Trophoblast cell (in vitro differentiated cells and primary cell): ENCODE measurements at regions not wholly inside any gene's neighbourhood (a gene's known extent, or its start where the extent isn't known, plus 50 kb on each side); places are given as distances from the start of the nearest gene placed in this dataset.

Experiments
- DNase-seq, 2 donors: peaks; one replicate each; pipeline ENCODE4 v3.0.0-alpha.2; 2016
- H2AFZ ChIP-seq: 2 replicates; pipeline ENCODE4 v1.6.1; 2013; ENCODE audit warnings: low read length, moderate library complexity, mild to moderate bottlenecking; ENCODE audit not compliant: insufficient read depth, poor library complexity
- H2AK5ac ChIP-seq: 2 replicates; pipeline ENCODE4 v1.6.1; 2013; ENCODE audit warnings: mild to moderate bottlenecking, low read length
- H2BK120ac ChIP-seq: 2 replicates; pipeline ENCODE4 v1.6.1; 2013; ENCODE audit warnings: low read length, mild to moderate bottlenecking, moderate library complexity; ENCODE audit not compliant: insufficient read depth, poor library complexity
- H2BK12ac ChIP-seq: 2 replicates; pipeline ENCODE4 v1.6.1; 2013; ENCODE audit warnings: mild to moderate bottlenecking, low read length, moderate library complexity
- H2BK5ac ChIP-seq: 2 replicates; pipeline ENCODE4 v1.6.1; 2013; ENCODE audit warnings: low read length, low read depth, moderate library complexity, mild to moderate bottlenecking; ENCODE audit not compliant: poor library complexity
- H3K14ac ChIP-seq: 2 replicates; pipeline ENCODE4 v1.6.1; 2013; ENCODE audit warnings: mild to moderate bottlenecking, low read length
- H3K18ac ChIP-seq: 2 replicates; pipeline ENCODE4 v1.6.1; 2013; ENCODE audit warnings: mild to moderate bottlenecking, low read length
- H3K23ac ChIP-seq: 2 replicates; pipeline ENCODE4 v1.6.1; 2013; ENCODE audit warnings: low read length
- H3K27ac ChIP-seq: 2 replicates; pipeline ENCODE4 v1.5.1; 2013; ENCODE audit warnings: low read depth, mild to moderate bottlenecking, inconsistent platforms, low read length, moderate library complexity
- H3K27me3 ChIP-seq: 2 replicates; pipeline ENCODE4 v1.6.1; 2013; ENCODE audit warnings: inconsistent platforms, mild to moderate bottlenecking, low read length, moderate library complexity; ENCODE audit not compliant: insufficient read depth
- H3K36me3 ChIP-seq, 2 experiments: 1 replicate in 1 of 2; 2 replicates in 1 of 2; pipeline ENCODE4 v1.6.1; 2013; ENCODE audit warnings: low read length in 2 of 2, mild to moderate bottlenecking in 2 of 2, moderate library complexity in 1 of 2; ENCODE audit not compliant: insufficient read depth in 2 of 2, control insufficient read depth in 1 of 2
- H3K4ac ChIP-seq: 2 replicates; pipeline ENCODE4 v1.6.1; 2013; ENCODE audit warnings: low read depth, mild to moderate bottlenecking, low read length, moderate library complexity
- H3K4me1 ChIP-seq, 2 experiments: 1 replicate in 1 of 2; 2 replicates in 1 of 2; pipeline ENCODE4 v1.6.1; 2013; ENCODE audit warnings: low read length in 2 of 2, mild to moderate bottlenecking in 2 of 2, moderate library complexity in 1 of 2; ENCODE audit not compliant: insufficient read depth in 2 of 2, control insufficient read depth in 1 of 2
- H3K4me2 ChIP-seq: 2 replicates; pipeline ENCODE4 v1.6.1; 2013; ENCODE audit warnings: inconsistent platforms, mild to moderate bottlenecking, low read length, moderate library complexity
- H3K4me3 ChIP-seq: 2 replicates; pipeline ENCODE4 v1.5.1; 2013; ENCODE audit warnings: mild to moderate bottlenecking, low read depth, low read length, inconsistent platforms
- H3K79me1 ChIP-seq: one replicate; pipeline ENCODE4 v1.6.1; 2013; ENCODE audit warnings: low read length
- H3K79me2 ChIP-seq: 2 replicates; pipeline ENCODE4 v1.6.1; 2013; ENCODE audit warnings: low read length, mild to moderate bottlenecking; ENCODE audit not compliant: control insufficient read depth, insufficient read depth, poor library complexity
- H3K9ac ChIP-seq: 2 replicates; pipeline ENCODE4 v1.6.1; 2013; ENCODE audit warnings: mild to moderate bottlenecking, low read length
- H3K9me3 ChIP-seq: 2 replicates; pipeline ENCODE4 v1.6.1; 2013; ENCODE audit warnings: low read depth, mild to moderate bottlenecking, control low read depth, inconsistent platforms, low read length; ENCODE audit not compliant: insufficient read depth
- H4K12ac ChIP-seq: 2 replicates; pipeline ENCODE4 v1.6.1; 2013; ENCODE audit warnings: low read depth, mild to moderate bottlenecking, low read length, moderate library complexity
- H4K8ac ChIP-seq: 2 replicates; pipeline ENCODE4 v1.6.1; 2013; ENCODE audit warnings: low read depth, mild to moderate bottlenecking, low read length, moderate library complexity
- H4K91ac ChIP-seq: one replicate; pipeline ENCODE4 v1.6.1; 2013; ENCODE audit warnings: low read depth, mild to moderate bottlenecking, low read length, moderate library complexity
- WGBS: extraction: QIAGEN DNeasy Blood & Tissue Kit; methylation state at CpG from one replicate; pipeline ENCODE4 v1.1.7; 2013; ENCODE audit warnings: missing lambda C conversion rate; ENCODE audit not compliant: insufficient read length, insufficient coverage; ENCODE audit errors: extremely low coverage; 5-methylcytosine and 5-hydroxymethylcytosine counted together

DNA sequence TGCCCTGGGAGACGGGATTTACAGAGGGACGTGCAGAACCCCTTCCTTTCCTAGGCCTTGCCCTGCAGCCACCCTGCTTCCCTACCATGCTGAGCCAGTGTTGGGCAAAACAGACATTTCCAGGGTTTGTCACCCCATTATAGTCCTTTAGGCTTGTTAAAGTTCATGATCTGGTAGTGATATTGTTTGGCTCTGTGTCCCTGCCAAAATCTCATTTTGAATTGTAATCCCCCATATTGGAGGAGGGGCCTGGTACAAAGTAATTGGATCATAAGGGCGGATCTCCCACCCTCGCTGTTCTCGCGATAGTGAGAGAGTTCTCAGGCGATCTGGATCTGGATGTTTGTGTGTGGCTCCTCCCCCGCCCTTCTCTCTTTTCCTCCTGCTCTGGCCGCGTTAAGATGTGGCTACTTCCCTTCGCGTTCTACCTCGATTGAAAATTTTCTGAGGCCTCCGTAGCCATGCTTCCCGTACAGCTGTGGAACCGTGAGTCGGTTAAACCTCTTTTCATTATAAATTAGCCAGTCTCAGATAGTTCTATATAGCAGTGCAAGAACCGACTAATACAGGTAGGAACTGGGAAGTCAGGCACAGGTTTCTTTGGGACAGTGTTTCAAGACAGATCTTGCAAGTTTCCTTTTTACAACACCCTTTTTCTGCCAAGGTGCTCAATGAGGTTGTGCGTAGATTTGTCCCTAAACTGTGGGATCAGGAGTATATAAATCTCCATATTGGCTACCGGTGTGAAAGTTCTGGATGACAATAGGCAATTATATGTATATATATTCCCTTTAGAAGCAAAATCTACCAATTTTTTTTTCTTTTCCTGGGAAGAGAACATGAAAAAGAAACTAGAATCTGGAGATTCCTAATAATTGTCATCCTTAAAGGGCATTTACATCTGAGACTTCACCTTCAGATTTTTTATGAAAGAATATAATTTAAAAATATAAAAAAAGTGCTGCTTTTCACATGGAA lies 152.1 kb downstream of the SAMD5 start:
- H4K12ac ChIP-seq, result no peak overlapping the region
- H2AK5ac ChIP-seq, result no peak overlapping the region
- no peaks in the 10 kb centered on the region for H3K36me3 ChIP-seq
- H3K4ac ChIP-seq, result no peak overlapping the region
- H3K79me2 ChIP-seq, result no peaks in the 10 kb centered on the region
- H3K4me1 ChIP-seq, result no peaks in the 10 kb centered on the region
- no CpG with 5 or more reads among the region's 20 CpGs for WGBS
- no peaks in the 10 kb centered on the region for H3K9me3 ChIP-seq
- H3K4me2 ChIP-seq, result no peak overlapping the region
- no peak overlapping the region for H2AFZ ChIP-seq
- DNase-seq, result no peak
- H3K23ac ChIP-seq, result no peak overlapping the region
- no peak overlapping the region for H3K18ac ChIP-seq
- H3K14ac ChIP-seq, result no peak overlapping the region
- no peak overlapping the region for H2BK12ac ChIP-seq
- H3K79me1 ChIP-seq, result no peaks in the 10 kb centered on the region
- no peak overlapping the region for H4K8ac ChIP-seq
- H3K9ac ChIP-seq, result no peak overlapping the region
- H2BK120ac ChIP-seq, result no peak overlapping the region
- H2BK5ac ChIP-seq, result no peak overlapping the region
- no peak overlapping the region for H4K91ac ChIP-seq
- no peaks in the 10 kb centered on the region for H3K27me3 ChIP-seq
- H3K4me3 ChIP-seq, result no peak overlapping the region
- H3K27ac ChIP-seq, result no peak overlapping the region

DNA sequence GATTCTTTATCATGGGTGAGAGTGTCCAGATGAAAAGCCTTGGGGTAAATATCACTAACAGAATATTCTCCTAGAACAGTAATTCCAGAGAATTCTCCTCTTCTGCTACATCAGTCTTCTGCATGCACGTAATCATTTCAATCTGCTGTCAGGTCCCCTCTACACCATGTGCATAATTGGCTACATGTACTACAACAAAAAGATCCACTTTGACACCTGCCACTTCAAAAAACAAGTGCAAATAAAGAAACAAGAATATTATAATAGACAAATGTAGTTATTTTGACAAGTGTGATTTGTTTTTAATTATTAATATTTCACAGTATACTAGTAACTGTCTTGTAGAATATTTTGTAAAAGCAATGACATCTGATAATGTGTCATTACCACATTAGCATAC lies 154.2 kb downstream of the SAMD5 start:
- Histone ChIP-seq H3K4ac (no peak overlapping the region), H2BK5ac (no peak overlapping the region), H3K79me1 (no peaks in the 10 kb centered on the region), H3K18ac (no peak overlapping the region), H3K27me3 (no peaks in the 10 kb centered on the region), H2AFZ (no peak overlapping the region), H3K4me2 (no peak overlapping the region), H2BK12ac (no peak overlapping the region), H2BK120ac (no peak overlapping the region), H2AK5ac (no peak overlapping the region), H3K14ac (no peak overlapping the region), H3K79me2 (no peaks in the 10 kb centered on the region), H3K4me3 (no peak overlapping the region), H3K4me1 (no peaks in the 10 kb centered on the region), H3K9me3 (no peaks in the 10 kb centered on the region), H4K12ac (no peak overlapping the region), H3K23ac (no peak overlapping the region), H4K8ac (no peak overlapping the region), H3K36me3 (no peaks in the 10 kb centered on the region), H3K27ac (no peak overlapping the region), H4K91ac (no peak overlapping the region), H3K9ac (no peak overlapping the region)
- no peak for DNase-seq
- no CpG with 5 or more reads among the region's 1 CpG for WGBS

GRCh38 chr6:147664092-147664491 lies 155.6 kb downstream of the SAMD5 start:
- Histone ChIP-seq H3K27me3 (no peaks in the 10 kb centered on the region), H3K18ac (no peak overlapping the region), H2BK12ac (no peak overlapping the region), H3K9me3 (no peaks in the 10 kb centered on the region), H4K8ac (no peak overlapping the region), H4K12ac (no peak overlapping the region), H2BK120ac (no peak overlapping the region), H3K23ac (no peak overlapping the region), H4K91ac (no peak overlapping the region), H3K27ac (no peak overlapping the region), H2AK5ac (no peak overlapping the region), H3K4me1 (no peaks in the 10 kb centered on the region), H3K4me3 (no peak overlapping the region), H3K36me3 (no peaks in the 10 kb centered on the region), H2AFZ (no peak overlapping the region), H2BK5ac (no peak overlapping the region), H3K79me2 (no peaks in the 10 kb centered on the region), H3K4me2 (no peak overlapping the region), H3K4ac (no peak overlapping the region), H3K9ac (no peak overlapping the region), H3K14ac (no peak overlapping the region), H3K79me1 (no peaks in the 10 kb centered on the region)
- no CpG with 5 or more reads among the region's 2 CpGs for WGBS
- no peak for DNase-seq

- DNase-seq, result no peak
- H3K36me3 ChIP-seq, result no peaks in the 10 kb centered on the region
- H3K14ac ChIP-seq, result no peak overlapping the region
- H2BK5ac ChIP-seq, result no peak overlapping the region
- no peaks in the 10 kb centered on the region for H3K4me1 ChIP-seq
- H3K4ac ChIP-seq, result no peak overlapping the region
- H3K23ac ChIP-seq, result no peak overlapping the region
- H2AFZ ChIP-seq, result no peak overlapping the region
- no CpG with 5 or more reads among the region's 4 CpGs for WGBS
- no peak overlapping the region for H3K4me3 ChIP-seq
- no peak overlapping the region for H2BK12ac ChIP-seq
- H4K8ac ChIP-seq, result no peak overlapping the region
- H2AK5ac ChIP-seq, result no peak overlapping the region
- H3K79me1 ChIP-seq, result no peaks in the 10 kb centered on the region
- no peak overlapping the region for H4K91ac ChIP-seq
- H3K27me3 ChIP-seq, result no peaks in the 10 kb centered on the region
- no peak overlapping the region for H3K9ac ChIP-seq
- no peaks in the 10 kb centered on the region for H3K79me2 ChIP-seq
- no peak overlapping the region for H3K27ac ChIP-seq
- no peak overlapping the region for H2BK120ac ChIP-seq
- H3K4me2 ChIP-seq, result no peak overlapping the region
- no peak overlapping the region for H4K12ac ChIP-seq
- no peak overlapping the region for H3K18ac ChIP-seq
- H3K9me3 ChIP-seq, result no peaks in the 10 kb centered on the region
Measured at GRCh38 chr6:147666255-147666654, 157.8 kb downstream of the SAMD5 start.
